ENCODE measurements at regions not wholly inside any gene's neighbourhood (a gene's known extent, or its start where the extent isn't known, plus 50 kb on each side); places are given as distances from the start of the nearest gene placed in this dataset.

GRCh38 chr14:76638841-76639240 lies 122.4 kb upstream of the VASH1 start:
- intact Hi-C loops (cut with DNase I; ENCODE audit: low total_unique reads) (no loop called here), in situ Hi-C loops (cut with MboI; ENCODE audit: low sequenced_read_pairs in 4 of 4) (loop anchor here (25.0 kb wide), 2 partner anchors 577 to 602 kb away; no protein-coding TSS in a partner anchor)
- ATAC-seq, result no peak
- Histone ChIP-seq H3K27me3 (no peaks in the 10 kb centered on the region), H3K9me3 (no peaks in the 10 kb centered on the region), H3K4me3 (no peak overlapping the region), H3K27ac (no peak overlapping the region), H3K4me1 (peaks cover 0 to 5% of the 10 kb centered on the region in 2 donors), H3K36me3 (no peaks in the 10 kb centered on the region)
- no peak for DNase-seq
- TF ChIP-seq CTCF (IDR thresholded peaks at IDR 0.05 in 4 of 5, conservative IDR thresholded peaks at IDR 0.05 in 1 of 5) (no peak), POLR2A (IDR thresholded peaks at IDR 0.05) (no peak)

- Histone ChIP-seq H3K36me3 (no peaks in the 10 kb centered on the region), H3K4me3 (no peak overlapping the region), H3K27me3 (no peaks in the 10 kb centered on the region), H3K9me3 (no peaks in the 10 kb centered on the region), H3K4me1 (peaks cover 0 to 5% of the 10 kb centered on the region in 2 donors), H3K27ac (no peak overlapping the region)
- DNase-seq (no peak), ATAC-seq (no peak)
- in situ Hi-C loops (cut with MboI; ENCODE audit: low sequenced_read_pairs in 4 of 4), result loop anchor here (10.0 to 25.0 kb wide), 3 partner anchors 185 to 602 kb away; no protein-coding TSS in a partner anchor
- intact Hi-C loops (cut with DNase I; ENCODE audit: low total_unique reads), result no loop called here
- no peak for TF ChIP-seq POLR2A (IDR thresholded peaks at IDR 0.05)
- no peak for TF ChIP-seq CTCF (IDR thresholded peaks at IDR 0.05 in 4 of 5, conservative IDR thresholded peaks at IDR 0.05 in 1 of 5)
Observed at GRCh38 chr14:76639606-76640229, 121.5 kb upstream of the VASH1 start.

GRCh38 chr14:76640923-76641395 lies 120.3 kb upstream of the VASH1 start:
- in situ Hi-C loops (cut with MboI; ENCODE audit: low sequenced_read_pairs in 4 of 4) (loop anchor here (10.0 to 25.0 kb wide), 3 partner anchors 186 to 604 kb away; no protein-coding TSS in a partner anchor), intact Hi-C loops (cut with DNase I; ENCODE audit: low total_unique reads) (no loop called here)
- Histone ChIP-seq H3K36me3 (no peaks in the 10 kb centered on the region), H3K27ac (no peak overlapping the region), H3K4me3 (no peak overlapping the region), H3K9me3 (no peaks in the 10 kb centered on the region), H3K27me3 (no peaks in the 10 kb centered on the region), H3K4me1 (peaks cover 0 to 5% of the 10 kb centered on the region in 2 donors)
- no peak for ATAC-seq
- DNase-seq, result no peak
- TF ChIP-seq POLR2A (IDR thresholded peaks at IDR 0.05), result no peak
- TF ChIP-seq CTCF (IDR thresholded peaks at IDR 0.05 in 4 of 5, conservative IDR thresholded peaks at IDR 0.05 in 1 of 5), result no peak

GRCh38 chr14:76641541-76641940 lies 119.7 kb upstream of the VASH1 start:
- Histone ChIP-seq H3K9me3 (no peaks in the 10 kb centered on the region), H3K4me1 (peaks cover 0 to 5% of the 10 kb centered on the region in 2 donors), H3K27ac (no peak overlapping the region), H3K4me3 (no peak overlapping the region), H3K36me3 (no peaks in the 10 kb centered on the region), H3K27me3 (no peaks in the 10 kb centered on the region)
- no peak for DNase-seq
- TF ChIP-seq POLR2A (IDR thresholded peaks at IDR 0.05) (no peak), CTCF (IDR thresholded peaks at IDR 0.05 in 4 of 5, conservative IDR thresholded peaks at IDR 0.05 in 1 of 5) (no peak)
- intact Hi-C loops (cut with DNase I; ENCODE audit: low total_unique reads), result no loop called here
- in situ Hi-C loops (cut with MboI; ENCODE audit: low sequenced_read_pairs in 4 of 4), result loop anchor here (10.0 to 25.0 kb wide), 3 partner anchors 187 to 604 kb away; no protein-coding TSS in a partner anchor
- ATAC-seq, result no peak
